Stomach (tissue), 4 donors: ENCODE measurements at regions not wholly inside any gene's neighbourhood (a gene's known extent, or its start where the extent isn't known, plus 50 kb on each side); places are given as distances from the start of the nearest gene placed in this dataset.

Experiments used
- CTCF ChIP-seq, 7 experiments: fragments of 450-650 bp in 4 of 7; fragments of 200-600 bp in 3 of 7; sonication (generic) in 3 of 7; IDR thresholded peaks; one replicate each; pipeline ENCODE4 v1.5.1; 2016 to 2019; ENCODE audit warnings: antibody characterized with exemption in 7 of 7, control low read depth in 2 of 7, mild to moderate bottlenecking in 1 of 7
- EP300 ChIP-seq: sonication (generic); formaldehyde crosslinking; IDR thresholded peaks from one replicate; pipeline ENCODE4 v1.6.1; 2017; ENCODE audit warnings: antibody characterized with exemption
- POLR2A ChIP-seq, 4 donors: fragments of 450-650 bp; IDR thresholded peaks; one replicate each; pipeline ENCODE4 v1.6.1; 2016; ENCODE audit warnings: antibody characterized with exemption in 4 of 4, control low read depth in 2 of 4, mild to moderate bottlenecking in 1 of 4, moderate library complexity in 1 of 4
- POLR2AphosphoS5 ChIP-seq, 3 donors: sonication (generic); formaldehyde crosslinking; IDR thresholded peaks; one replicate each; pipeline ENCODE4 v1.6.1; 2016; ENCODE audit warnings: antibody characterized with exemption in 3 of 3

GRCh38 chr9:88635151-88635550, 100.2 kb downstream of the NXNL2 start:
- TF ChIP-seq POLR2A (IDR thresholded peaks at IDR 0.05), result no peak
- no peak for TF ChIP-seq CTCF (IDR thresholded peaks at IDR 0.05)
- TF ChIP-seq POLR2AphosphoS5 (IDR thresholded peaks at IDR 0.05), result no peak
- no peak for TF ChIP-seq EP300
